ENCODE measurements at regions not wholly inside any gene's neighbourhood (a gene's known extent, or its start where the extent isn't known, plus 50 kb on each side); places are given as distances from the start of the nearest gene placed in this dataset.

- no peak for TF ChIP-seq CTCF (IDR thresholded peaks at IDR 0.05; ENCODE audit: insufficient read depth in 1 of 2, low read depth in 1 of 2, low read length in 1 of 2, severe bottlenecking in 1 of 2, unreplicated experiment in 1 of 2)
- ChIA-PET POLR2A (no interaction called here), CTCF (no interaction called here)
- no peaks in the 10 kb centered on the region for H3K4me1 Mint-ChIP-seq (ENCODE audit: low read depth, unreplicated experiment)
- peaks cover 19% of the 10 kb centered on the region for H3K9me3 Mint-ChIP-seq (ENCODE audit: unreplicated experiment)
- H3K36me3 Mint-ChIP-seq (ENCODE audit: insufficient read depth, unreplicated experiment), result no peaks in the 10 kb centered on the region
- no peak overlapping the region for H3K27ac Mint-ChIP-seq (ENCODE audit: unreplicated experiment)
- BruUV-seq (replicated peaks), result no TSS peak
- Histone ChIP-seq H3K9me3 (no peaks in the 10 kb centered on the region), H3K4me1 (no peaks in the 10 kb centered on the region), H3K27me3 (replicated peaks; ENCODE audit: control insufficient read depth, insufficient read depth, low read length) (no peaks in the 10 kb centered on the region), H3K36me3 (ENCODE audit: control insufficient read depth, insufficient read depth, low read length) (no peaks in the 10 kb centered on the region), H3K4me3 (ENCODE audit: low read depth, low read length) (no peak overlapping the region)
- no peak for DNase-seq
- no peak overlapping the region for H3K4me3 Mint-ChIP-seq (ENCODE audit: unreplicated experiment)
- intact Hi-C loops (cut with micrococcal nuclease; ENCODE audit: unreplicated experiment), result no loop called here
- no peaks in the 10 kb centered on the region for H3K27me3 Mint-ChIP-seq (ENCODE audit: insufficient read depth, unreplicated experiment)
Measured at GRCh38 chr6:88251301-88251700, 85.2 kb upstream of the CNR1 start.

GRCh38 chr6:88248709-88249321, 82.7 kb upstream of the CNR1 start:
- H3K9me3 ChIP-seq, result no peaks in the 10 kb centered on the region
- H3K36me3 Mint-ChIP-seq (ENCODE audit: insufficient read depth, unreplicated experiment), result no peaks in the 10 kb centered on the region
- CTCF ChIA-PET, result no interaction called here
- H3K4me1 Mint-ChIP-seq (ENCODE audit: low read depth, unreplicated experiment), result no peaks in the 10 kb centered on the region
- H3K36me3 ChIP-seq (ENCODE audit: control insufficient read depth, insufficient read depth, low read length), result no peaks in the 10 kb centered on the region
- H3K27me3 ChIP-seq (replicated peaks; ENCODE audit: control insufficient read depth, insufficient read depth, low read length), result no peaks in the 10 kb centered on the region
- no peaks in the 10 kb centered on the region for H3K9me3 Mint-ChIP-seq (ENCODE audit: unreplicated experiment)
- no peak overlapping the region for H3K4me3 ChIP-seq (ENCODE audit: low read depth, low read length)
- intact Hi-C loops (cut with micrococcal nuclease; ENCODE audit: unreplicated experiment), result no loop called here
- BruUV-seq (replicated peaks), result no TSS peak
- no peak for TF ChIP-seq CTCF (IDR thresholded peaks at IDR 0.05; ENCODE audit: insufficient read depth in 1 of 2, low read depth in 1 of 2, low read length in 1 of 2, severe bottlenecking in 1 of 2, unreplicated experiment in 1 of 2)
- H3K27ac Mint-ChIP-seq (ENCODE audit: unreplicated experiment), result no peak overlapping the region
- no peak for DNase-seq
- H3K27me3 Mint-ChIP-seq (ENCODE audit: insufficient read depth, unreplicated experiment), result no peaks in the 10 kb centered on the region
- no peaks in the 10 kb centered on the region for H3K4me1 ChIP-seq
- POLR2A ChIA-PET, result no interaction called here
- H3K4me3 Mint-ChIP-seq (ENCODE audit: unreplicated experiment), result no peak overlapping the region

DNA sequence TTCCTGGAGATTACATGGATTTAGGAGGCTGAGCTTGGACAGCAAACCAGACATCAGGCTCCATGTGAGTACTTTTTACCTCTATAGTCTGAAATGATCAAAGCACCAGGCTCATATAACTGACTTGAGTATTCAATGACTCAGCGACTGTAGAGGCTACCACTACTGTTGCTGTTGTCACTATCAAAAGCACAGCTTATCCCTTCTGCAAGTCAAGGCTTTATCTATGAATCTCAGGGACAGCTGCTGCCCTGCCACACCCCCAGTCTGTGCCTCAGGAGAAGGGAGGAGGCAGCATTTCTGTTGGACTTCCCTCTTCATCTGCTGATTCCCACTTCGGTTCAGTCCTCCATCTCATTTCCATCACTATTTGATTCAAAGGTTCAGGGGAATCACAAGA, 80.5 kb upstream of the CNR1 start:
- Mint-ChIP-seq H3K27me3 (ENCODE audit: insufficient read depth, unreplicated experiment) (no peaks in the 10 kb centered on the region), H3K4me1 (ENCODE audit: low read depth, unreplicated experiment) (no peaks in the 10 kb centered on the region), H3K9me3 (ENCODE audit: unreplicated experiment) (no peaks in the 10 kb centered on the region), H3K27ac (ENCODE audit: unreplicated experiment) (no peak overlapping the region), H3K4me3 (ENCODE audit: unreplicated experiment) (no peak overlapping the region), H3K36me3 (ENCODE audit: insufficient read depth, unreplicated experiment) (no peaks in the 10 kb centered on the region)
- no peaks in the 10 kb centered on the region for H3K9me3 ChIP-seq
- no peaks in the 10 kb centered on the region for H3K36me3 ChIP-seq (ENCODE audit: control insufficient read depth, insufficient read depth, low read length)
- TF ChIP-seq CTCF (IDR thresholded peaks at IDR 0.05; ENCODE audit: insufficient read depth in 1 of 2, low read depth in 1 of 2, low read length in 1 of 2, severe bottlenecking in 1 of 2, unreplicated experiment in 1 of 2), result no peak
- BruUV-seq (replicated peaks), result no TSS peak
- ChIA-PET CTCF (no interaction called here), POLR2A (no interaction called here)
- no peaks in the 10 kb centered on the region for H3K4me1 ChIP-seq
- intact Hi-C loops (cut with micrococcal nuclease; ENCODE audit: unreplicated experiment), result no loop called here
- no peak overlapping the region for H3K4me3 ChIP-seq (ENCODE audit: low read depth, low read length)
- no peak for DNase-seq
- H3K27me3 ChIP-seq (replicated peaks; ENCODE audit: control insufficient read depth, insufficient read depth, low read length), result no peaks in the 10 kb centered on the region
